HCT116 (cell line): ENCODE measurements at regions not wholly inside any gene's neighbourhood (a gene's known extent, or its start where the extent isn't known, plus 50 kb on each side); places are given as distances from the start of the nearest gene placed in this dataset.

Experiments
- ATAC-seq: fragments of 200-7000 bp; cut with Tn5 transposase; 2 replicates; pipeline ENCODE4 v1.9.1; 2020; ENCODE audit warnings: mild to moderate bottlenecking, moderate library complexity
- BruUV-seq: library from RNA; stranded (reverse); fragments of 400-500 nt; replicated peaks from 2 replicates; lab custom pipeline; 2021; lab: Mats Ljungman, UMichigan
- CTCF ChIA-PET: fragments of 300-600 bp; sonication (Branson Sonifier 250); formaldehyde crosslinking; loops from one replicate; lab custom pipeline; 2021; ENCODE audit warnings: antibody characterized with exemption; lab: Charles Lee
- POLR2A ChIA-PET: fragments of 300-600, 350-600 bp; sonication (Branson Sonifier 250); formaldehyde crosslinking; loops from one replicate; lab custom pipeline; 2021; ENCODE audit warnings: antibody characterized with exemption; lab: Charles Lee
- RAD21 ChIA-PET, 2 experiments: fragments of 300-600 bp; sonication (Branson Sonifier 250); formaldehyde crosslinking; loops; one replicate each; lab custom pipeline; 2023; ENCODE audit warnings: low total read pairs in 2 of 2; ENCODE audit not compliant: uncharacterized antibody in 2 of 2, unreplicated experiment in 2 of 2, low non-redundant PET in 1 of 2; lab: Charles Lee
- DNase-seq: peaks from one replicate; pipeline ENCODE4 v3.0.0-alpha.2; 2010; ENCODE audit warnings: low read depth, low spot score
- H2AFZ ChIP-seq: fragments of 200-600 bp; shearing (Covaris generic), sonication (generic); 2 replicates; pipeline ENCODE4 v1.6.1; 2017; ENCODE audit warnings: low read depth, mixed run types, mixed read lengths, antibody characterized with exemption, low read length; ENCODE audit not compliant: poor library complexity, severe bottlenecking
- H3K27ac ChIP-seq: 2 replicates; pipeline ENCODE4 v1.5.1; 2012; ENCODE audit warnings: low read depth, low read length
- H3K27me3 ChIP-seq: fragments of 200-600 bp; sonication (generic); 2 replicates; pipeline ENCODE4 v1.6.1; 2016; ENCODE audit warnings: mixed run types, low read length, mixed read lengths; ENCODE audit not compliant: insufficient read depth
- H3K36me3 ChIP-seq, 2 experiments: fragments of 200-500 bp in 1 of 2; fragments of 200-600 bp in 1 of 2; sonication (Bioruptor generic) in 1 of 2; sonication (generic) in 1 of 2; 2 replicates each; pipeline versions ENCODE4 v1.5.1 to v1.6.1; 2014 to 2016; ENCODE audit warnings: low read length in 2 of 2, inconsistent platforms in 1 of 2, mixed read lengths in 1 of 2, mixed run types in 1 of 2; ENCODE audit not compliant: insufficient read depth in 2 of 2, control insufficient read depth in 1 of 2
- H3K4me1 ChIP-seq, 2 experiments: fragments of 200-600 bp in 1 of 2; sonication (generic) in 1 of 2; 2 replicates each; pipeline versions ENCODE4 v1.5.1 to v1.6.1; 2012 to 2017; ENCODE audit warnings: low read length in 2 of 2, inconsistent platforms in 1 of 2, mild to moderate bottlenecking in 1 of 2, mixed read lengths in 1 of 2, mixed run types in 1 of 2, moderate library complexity in 1 of 2; ENCODE audit not compliant: insufficient read depth in 2 of 2, control insufficient read depth in 1 of 2
- H3K4me2 ChIP-seq: fragments of 200-600 bp; sonication (generic); 2 replicates; pipeline ENCODE4 v1.6.1; 2017; ENCODE audit warnings: mixed run types, low read length, mixed read lengths
- H3K4me3 ChIP-seq, 2 experiments: fragments of 200-600 bp in 1 of 2; sonication (generic) in 1 of 2; replicated peaks in 1 of 2; 2 replicates each; pipeline ENCODE4 v1.5.1; 2011 to 2016; ENCODE audit warnings: low read length in 2 of 2, control low read depth in 1 of 2, low read depth in 1 of 2, mild to moderate bottlenecking in 1 of 2, mixed read lengths in 1 of 2, mixed run types in 1 of 2
- H3K79me2 ChIP-seq: fragments of 200-600 bp; sonication (generic); 2 replicates; pipeline ENCODE4 v1.6.1; 2017; ENCODE audit warnings: mild to moderate bottlenecking, mixed run types, low read length, moderate library complexity, mixed read lengths; ENCODE audit not compliant: insufficient read depth
- H3K9ac ChIP-seq: fragments of 200-600 bp; sonication (generic); 2 replicates; pipeline ENCODE4 v1.6.1; 2016; ENCODE audit warnings: low read length, mixed read lengths
- H3K9me2 ChIP-seq: fragments of 200-600 bp; sonication (generic), shearing (Covaris generic); 2 replicates; pipeline ENCODE4 v1.6.1; 2017; ENCODE audit warnings: mixed run types, mild to moderate bottlenecking, moderate library complexity; ENCODE audit not compliant: insufficient read depth
- H3K9me3 ChIP-seq, 2 experiments: fragments of 200-500 bp in 1 of 2; fragments of 200-600 bp in 1 of 2; sonication (Bioruptor generic) in 1 of 2; sonication (generic) in 1 of 2; 2 replicates each; pipeline ENCODE4 v1.6.1; 2014 to 2017; ENCODE audit warnings: low read length in 2 of 2, mixed read lengths in 2 of 2, inconsistent platforms in 1 of 2, low read depth in 1 of 2, mild to moderate bottlenecking in 1 of 2, mixed run types in 1 of 2, moderate library complexity in 1 of 2; ENCODE audit not compliant: control insufficient read depth in 1 of 2, insufficient read depth in 1 of 2
- H4K20me1 ChIP-seq: fragments of 200-600 bp; sonication (generic), shearing (Covaris generic); 2 replicates; pipeline ENCODE4 v1.6.1; 2017; ENCODE audit warnings: mixed run types, mild to moderate bottlenecking, moderate library complexity; ENCODE audit not compliant: insufficient read depth
- ATF3 ChIP-seq: IDR thresholded peaks from 2 replicates; pipeline ENCODE4 v1.6.1; 2012
- CBX3 ChIP-seq: IDR thresholded peaks from 2 replicates; pipeline ENCODE4 v1.6.1; 2012; ENCODE audit warnings: low read depth
- CEBPB ChIP-seq: IDR thresholded peaks from 2 replicates; pipeline ENCODE4 v1.6.1; 2012; ENCODE audit warnings: low read depth
- ELF1 ChIP-seq: IDR thresholded peaks from 2 replicates; pipeline ENCODE4 v1.6.1; 2012; ENCODE audit warnings: low read depth, borderline replicate concordance
- EZH2 ChIP-seq: fragments of 200-600 bp; sonication (generic); IDR thresholded peaks from 2 replicates; pipeline ENCODE4 v1.6.1; 2017; ENCODE audit warnings: antibody characterized with exemption, mixed run types
- JUND ChIP-seq: IDR thresholded peaks from 2 replicates; pipeline ENCODE4 v1.6.1; 2012
- SIN3A ChIP-seq: IDR thresholded peaks from 2 replicates; pipeline ENCODE4 v1.6.1; 2012; ENCODE audit warnings: low read depth
- SP1 ChIP-seq: IDR thresholded peaks from 2 replicates; pipeline ENCODE4 v1.6.1; 2012; ENCODE audit warnings: low read depth
- SRF ChIP-seq: IDR thresholded peaks from 2 replicates; pipeline ENCODE4 v1.6.1; 2012; ENCODE audit warnings: low read depth
- TCF7L2 ChIP-seq: IDR thresholded peaks from 2 replicates; pipeline ENCODE4 v1.7.0; 2011; ENCODE audit warnings: borderline replicate concordance, inconsistent platforms; ENCODE audit not compliant: insufficient read depth, insufficient read length; ENCODE audit errors: extremely low read depth
- YY1 ChIP-seq: IDR thresholded peaks from 2 replicates; pipeline ENCODE4 v1.6.1; 2011; ENCODE audit warnings: low read length, low read depth, moderate library complexity, mild to moderate bottlenecking; ENCODE audit not compliant: insufficient replicate concordance; ENCODE audit errors: extremely low read depth
- ZNF274 ChIP-seq: fragments of 200-500 bp; sonication (Bioruptor generic); IDR thresholded peaks from 2 replicates; pipeline ENCODE4 v1.6.1; 2014; ENCODE audit warnings: mild to moderate bottlenecking, low read depth, low read length, inconsistent platforms
- intact Hi-C: fragments of 100-400 bp; cut with micrococcal nuclease; formaldehyde crosslinking; loops from 2 replicates; pipeline ENCODE4 v1.10.0; 2022

- TF ChIP-seq SIN3A (no peak), CEBPB (no peak), JUND (no peak), ATF3 (no peak), SP1 (no peak), ELF1 (no peak), TCF7L2 (no peak), ZNF274 (no peak), YY1 (no peak), SRF (no peak), CBX3 (no peak), EZH2 (no peak)
- ATAC-seq (no peak), DNase-seq (no peak)
- ChIA-PET CTCF (no interaction called here), RAD21 (no interaction called here), POLR2A (no interaction called here)
- no peak overlapping the region for H3K27ac ChIP-seq
- no peak overlapping the region for H2AFZ ChIP-seq
- BruUV-seq = no TSS peak
- H3K27me3 ChIP-seq = peaks cover 5% of the 10 kb centered on the region; the same call in 1 of the 2 replicates
- H3K9me3 ChIP-seq = no peaks in the 10 kb centered on the region
- no peak overlapping the region for H3K4me3 ChIP-seq
- H3K4me2 ChIP-seq = no peak overlapping the region
- no peaks in the 10 kb centered on the region for H4K20me1 ChIP-seq
- no peaks in the 10 kb centered on the region for H3K79me2 ChIP-seq
- intact Hi-C loops = no loop called here
- H3K9me2 ChIP-seq = no peaks in the 10 kb centered on the region
- H3K9ac ChIP-seq = no peak overlapping the region
- no peaks in the 10 kb centered on the region for H3K4me1 ChIP-seq
- no peaks in the 10 kb centered on the region for H3K36me3 ChIP-seq
Measured at GRCh38 chr17:21817791-21818364, 125.6 kb downstream of the KCNJ18 start.

GRCh38 chr17:21823090-21823489 is 130.8 kb downstream of the KCNJ18 start:
- CTCF ChIA-PET = no interaction called here
- H3K36me3 ChIP-seq = no peaks in the 10 kb centered on the region
- no TSS peak for BruUV-seq
- no peak overlapping the region for H3K4me3 ChIP-seq
- RAD21 ChIA-PET = no interaction called here
- H3K4me1 ChIP-seq = no peaks in the 10 kb centered on the region
- ATAC-seq = no peak
- H3K79me2 ChIP-seq = no peaks in the 10 kb centered on the region
- no peak overlapping the region for H2AFZ ChIP-seq
- DNase-seq = no peak
- POLR2A ChIA-PET = no interaction called here
- H4K20me1 ChIP-seq = no peaks in the 10 kb centered on the region
- H3K4me2 ChIP-seq = no peak overlapping the region
- intact Hi-C loops = no loop called here
- no peak for TF ChIP-seq TCF7L2
- TF ChIP-seq YY1 = no peak
- no peak for TF ChIP-seq ATF3
- H3K9me2 ChIP-seq = no peaks in the 10 kb centered on the region
- no peaks in the 10 kb centered on the region for H3K9me3 ChIP-seq
- H3K27me3 ChIP-seq = peaks cover 5% of the 10 kb centered on the region; the same call in 1 of the 2 replicates
- no peak overlapping the region for H3K27ac ChIP-seq
- H3K9ac ChIP-seq = no peak overlapping the region
